Lower lobe of right lung (tissue), 2 donors: ENCODE measurements at regions not wholly inside any gene's neighbourhood (a gene's known extent, or its start where the extent isn't known, plus 50 kb on each side); places are given as distances from the start of the nearest gene placed in this dataset.
A peak's percentile ranks its signal among the peaks of the same experiment; 100 is the strongest.

Source experiments
- ATAC-seq, 2 donors: fragments of 200-7000 bp; cut with Tn5 transposase; one replicate each; pipeline ENCODE4 v1.9.1; 2020 to 2022; ENCODE audit warnings: mild to moderate bottlenecking in 2 of 2, moderate library complexity in 2 of 2
- DNase-seq: peaks from one replicate; pipeline ENCODE4 v3.0.0-alpha.2; 2020
- H3K27ac ChIP-seq: fragments of 200-600 bp; one replicate; pipeline ENCODE4 v1.8.0; 2022
- H3K27me3 ChIP-seq: fragments of 200-600 bp; one replicate; pipeline ENCODE4 v1.8.0; 2022; ENCODE audit warnings: low read depth
- H3K36me3 ChIP-seq: fragments of 200-600 bp; one replicate; pipeline ENCODE4 v1.8.0; 2022; ENCODE audit warnings: mild to moderate bottlenecking
- H3K4me1 ChIP-seq: fragments of 200-600 bp; one replicate; pipeline ENCODE4 v1.8.0; 2022
- H3K4me3 ChIP-seq: fragments of 200-600 bp; one replicate; pipeline ENCODE4 v1.8.0; 2022; ENCODE audit warnings: mild to moderate bottlenecking
- H3K9me3 ChIP-seq: fragments of 200-600 bp; one replicate; pipeline ENCODE4 v1.8.0; 2022
- intact Hi-C: fragments of 100-400 bp; cut with DNase I; formaldehyde crosslinking; loops from one replicate; pipeline ENCODE4 v1.11.0; 2022
- TF ChIP-seq, protein P1 (sequence below): fragments of 200-600 bp; IDR thresholded peaks from one replicate; pipeline ENCODE4 v1.8.0; 2022; ENCODE audit warnings: antibody characterized with exemption, mild to moderate bottlenecking
- donor health status: DM: no; HTN: yes; CAD: no; lungs with severe emphysema.

DNA sequence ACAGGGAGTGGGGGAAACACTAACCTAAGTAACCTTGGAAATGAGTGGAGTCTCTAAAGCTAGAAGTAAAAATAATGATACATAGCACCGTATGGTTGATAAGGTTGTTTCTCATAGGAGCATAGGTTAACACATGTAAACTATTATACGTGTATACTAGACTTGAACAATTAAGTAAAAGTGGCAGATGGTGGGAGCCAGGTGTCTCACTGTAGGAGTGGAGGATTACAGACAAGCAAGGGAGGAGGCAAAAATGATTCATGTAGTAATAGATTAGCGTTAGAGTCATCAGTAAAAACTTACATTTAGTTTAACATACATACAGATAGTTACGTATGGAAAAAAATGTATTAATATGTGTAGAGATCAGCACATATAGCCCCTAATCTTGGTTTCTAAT is 138.4 kb upstream of the DSCAM start:
- no peak overlapping the region for H3K27ac ChIP-seq
- no peak overlapping the region for H3K4me3 ChIP-seq
- H3K9me3 ChIP-seq, result peaks cover 7% of the 10 kb centered on the region
- no peaks in the 10 kb centered on the region for H3K36me3 ChIP-seq
- no peak for DNase-seq
- no peaks in the 10 kb centered on the region for H3K27me3 ChIP-seq
- TF ChIP-seq, protein P1, sequence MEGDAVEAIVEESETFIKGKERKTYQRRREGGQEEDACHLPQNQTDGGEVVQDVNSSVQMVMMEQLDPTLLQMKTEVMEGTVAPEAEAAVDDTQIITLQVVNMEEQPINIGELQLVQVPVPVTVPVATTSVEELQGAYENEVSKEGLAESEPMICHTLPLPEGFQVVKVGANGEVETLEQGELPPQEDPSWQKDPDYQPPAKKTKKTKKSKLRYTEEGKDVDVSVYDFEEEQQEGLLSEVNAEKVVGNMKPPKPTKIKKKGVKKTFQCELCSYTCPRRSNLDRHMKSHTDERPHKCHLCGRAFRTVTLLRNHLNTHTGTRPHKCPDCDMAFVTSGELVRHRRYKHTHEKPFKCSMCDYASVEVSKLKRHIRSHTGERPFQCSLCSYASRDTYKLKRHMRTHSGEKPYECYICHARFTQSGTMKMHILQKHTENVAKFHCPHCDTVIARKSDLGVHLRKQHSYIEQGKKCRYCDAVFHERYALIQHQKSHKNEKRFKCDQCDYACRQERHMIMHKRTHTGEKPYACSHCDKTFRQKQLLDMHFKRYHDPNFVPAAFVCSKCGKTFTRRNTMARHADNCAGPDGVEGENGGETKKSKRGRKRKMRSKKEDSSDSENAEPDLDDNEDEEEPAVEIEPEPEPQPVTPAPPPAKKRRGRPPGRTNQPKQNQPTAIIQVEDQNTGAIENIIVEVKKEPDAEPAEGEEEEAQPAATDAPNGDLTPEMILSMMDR, result no peak
- intact Hi-C loops, result no loop called here
- no peak for ATAC-seq
- no peaks in the 10 kb centered on the region for H3K4me1 ChIP-seq

DNA sequence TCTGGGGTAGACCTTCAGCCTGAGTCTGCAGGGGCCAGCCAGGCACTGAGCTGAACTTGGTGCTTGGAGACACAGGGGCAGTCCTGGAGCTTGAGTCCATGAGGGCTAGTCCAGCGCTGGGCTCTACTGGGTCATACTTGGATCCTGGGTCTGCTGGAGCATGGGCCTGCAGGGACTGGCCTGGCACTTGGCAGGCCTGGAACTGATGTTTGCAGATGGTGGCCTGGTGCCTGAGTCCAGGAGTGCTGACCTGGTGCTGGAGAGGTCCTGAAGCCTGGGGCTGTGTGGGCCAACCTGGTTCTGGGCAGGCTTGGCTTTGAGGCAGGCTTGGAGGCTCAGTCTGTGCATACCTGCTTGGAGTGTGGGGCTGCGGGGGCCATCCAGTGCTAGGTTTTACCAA is 143.4 kb upstream of the DSCAM start:
- no peaks in the 10 kb centered on the region for H3K27me3 ChIP-seq
- no peaks in the 10 kb centered on the region for H3K36me3 ChIP-seq
- no peak overlapping the region for H3K27ac ChIP-seq
- H3K9me3 ChIP-seq, result no peaks in the 10 kb centered on the region
- peak; percentile 11 to 29 for ATAC-seq
- TF ChIP-seq, protein P1, result no peak
- intact Hi-C loops, result no loop called here
- H3K4me3 ChIP-seq, result no peak overlapping the region
- no peak for DNase-seq
- H3K4me1 ChIP-seq, result no peaks in the 10 kb centered on the region

DNA sequence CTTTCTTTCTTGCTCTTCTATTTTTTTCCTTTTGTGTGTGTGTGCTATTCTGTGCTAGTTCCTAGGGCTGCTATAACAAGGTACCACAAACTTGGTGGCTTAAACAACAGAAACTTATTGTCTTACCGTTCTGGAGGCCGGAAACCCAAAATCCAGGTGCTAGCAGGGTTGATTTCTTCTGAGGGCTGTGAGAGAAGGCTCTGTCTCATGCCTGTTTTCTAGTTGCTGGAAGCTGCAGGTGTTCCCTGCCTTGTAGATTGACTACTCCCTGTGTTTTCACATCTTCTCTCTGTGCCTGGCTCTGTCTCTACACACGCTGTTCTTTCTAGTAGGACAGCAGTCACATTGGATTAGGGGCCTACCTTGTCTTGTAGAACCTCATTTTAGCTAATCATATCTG is 150.9 kb upstream of the DSCAM start:
- TF ChIP-seq, protein P1, result no peak
- no peaks in the 10 kb centered on the region for H3K36me3 ChIP-seq
- H3K9me3 ChIP-seq, result peaks cover 24% of the 10 kb centered on the region
- H3K27me3 ChIP-seq, result no peaks in the 10 kb centered on the region
- H3K4me3 ChIP-seq, result no peak overlapping the region
- no peak for ATAC-seq
- intact Hi-C loops, result no loop called here
- no peak for DNase-seq
- H3K4me1 ChIP-seq, result no peaks in the 10 kb centered on the region
- H3K27ac ChIP-seq, result no peak overlapping the region

GRCh38 chr21:41000838-41001237 is 153.9 kb upstream of the DSCAM start:
- no peaks in the 10 kb centered on the region for H3K4me1 ChIP-seq
- intact Hi-C loops, result no loop called here
- no peaks in the 10 kb centered on the region for H3K36me3 ChIP-seq
- no peak for ATAC-seq
- no peak overlapping the region for H3K27ac ChIP-seq
- H3K4me3 ChIP-seq, result no peak overlapping the region
- TF ChIP-seq, protein P1, result no peak
- no peaks in the 10 kb centered on the region for H3K27me3 ChIP-seq
- no peak for DNase-seq
- H3K9me3 ChIP-seq, result peaks cover 24% of the 10 kb centered on the region

- intact Hi-C loops, result no loop called here
- ATAC-seq (no peak), DNase-seq (no peak)
- Histone ChIP-seq H3K4me3 (no peak overlapping the region), H3K27me3 (no peaks in the 10 kb centered on the region), H3K9me3 (peaks cover under 1% of the 10 kb centered on the region), H3K36me3 (no peaks in the 10 kb centered on the region), H3K27ac (no peak overlapping the region), H3K4me1 (no peaks in the 10 kb centered on the region)
- TF ChIP-seq, protein P1, result no peak
Measured at GRCh38 chr21:41006636-41007035, 159.7 kb upstream of the DSCAM start.

- intact Hi-C loops, result no loop called here
- Histone ChIP-seq H3K9me3 (no peaks in the 10 kb centered on the region), H3K4me1 (no peaks in the 10 kb centered on the region), H3K36me3 (no peaks in the 10 kb centered on the region), H3K27me3 (no peaks in the 10 kb centered on the region), H3K4me3 (no peak overlapping the region), H3K27ac (no peak overlapping the region)
- DNase-seq, result no peak
- TF ChIP-seq, protein P1, result no peak
- ATAC-seq, result no peak
Measured at GRCh38 chr21:41008351-41008750, 159.6 kb upstream of the BACE2 start.
